ENCODE measurements at regions not wholly inside any gene's neighbourhood (a gene's known extent, or its start where the extent isn't known, plus 50 kb on each side); places are given as distances from the start of the nearest gene placed in this dataset.
A peak's percentile ranks its signal among the peaks of the same experiment; 100 is the strongest.

- DNase-seq (ENCODE audit: low read depth): no peak
Observed at GRCh38 chr4:33161202-33161601, 2441.0 kb downstream of the PCDH7 start.

DNA sequence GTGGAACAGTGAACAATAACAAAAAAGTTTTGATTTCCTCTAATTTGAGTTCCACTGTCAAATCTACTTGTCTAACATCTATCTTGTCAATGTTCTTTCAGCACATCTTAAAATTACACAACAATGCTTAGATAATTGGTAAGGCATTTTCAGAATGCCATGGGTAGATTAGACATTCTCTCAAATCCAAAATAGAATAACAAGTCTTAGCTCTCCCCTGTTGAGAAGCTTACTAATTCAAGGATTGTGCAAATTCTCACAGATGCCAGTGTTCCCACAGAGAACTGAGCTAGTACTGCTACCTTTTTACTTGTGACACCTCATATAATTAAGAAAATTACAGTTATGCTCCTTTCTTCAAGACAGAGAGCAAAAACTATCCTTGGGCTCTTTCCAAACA lies 2442.0 kb downstream of the PCDH7 start:
- no peak for DNase-seq (ENCODE audit: low read depth)

DNA sequence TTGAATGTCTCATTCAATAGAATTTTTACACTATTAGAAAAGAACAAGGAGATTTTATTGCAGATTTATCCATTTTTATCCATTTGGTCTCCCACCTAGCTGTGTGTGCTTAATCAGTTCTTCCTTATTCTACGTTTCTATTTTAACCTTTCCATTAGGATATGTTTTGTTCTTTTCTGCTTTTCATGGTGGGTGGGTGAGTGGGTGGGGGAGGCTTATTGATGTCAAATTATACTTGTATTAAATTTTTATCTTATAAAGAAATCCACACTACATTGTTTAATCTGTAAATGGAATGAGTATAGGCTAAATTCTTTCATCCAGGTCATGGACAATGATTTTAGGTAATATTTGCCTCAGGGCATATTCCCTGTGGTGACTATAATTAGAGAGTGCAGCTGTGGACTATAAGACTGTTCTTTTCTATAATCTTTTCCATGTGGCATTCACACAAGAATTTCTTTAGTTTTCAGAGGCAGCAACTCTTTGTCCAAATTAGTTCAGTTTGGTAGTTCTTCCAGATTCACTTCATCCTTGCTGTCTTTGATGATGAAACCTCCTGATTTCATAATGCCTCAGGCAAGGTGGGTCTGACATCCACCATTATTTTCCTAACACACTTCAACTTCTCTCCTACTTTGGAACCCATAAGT lies 2451.8 kb downstream of the PCDH7 start:
- no peak for DNase-seq (ENCODE audit: low read depth)

DNA sequence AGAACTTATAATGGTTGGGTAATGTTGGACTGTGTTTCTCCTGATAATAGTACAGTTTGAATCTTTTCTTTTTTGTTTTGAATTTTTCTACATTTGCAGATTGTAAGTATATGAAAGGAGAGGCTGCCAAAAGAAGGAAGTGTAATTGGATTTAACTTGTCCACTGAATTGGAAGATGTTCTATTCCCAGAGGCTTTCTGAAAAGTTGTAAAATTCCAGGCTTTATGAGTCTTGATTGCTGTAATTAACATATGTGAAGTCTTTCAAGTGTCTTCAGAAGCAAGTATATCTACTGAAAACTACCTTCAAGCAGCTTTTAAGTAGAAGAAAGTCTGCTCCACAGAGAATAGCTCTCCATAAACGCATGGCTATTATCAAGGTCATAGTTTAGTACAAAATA lies 2456.4 kb downstream of the PCDH7 start:
- DNase-seq (ENCODE audit: low read depth): no peak

GRCh38 chr4:33184657-33185290 lies 2464.6 kb downstream of the PCDH7 start:
- no peak for DNase-seq (ENCODE audit: low read depth)

DNA sequence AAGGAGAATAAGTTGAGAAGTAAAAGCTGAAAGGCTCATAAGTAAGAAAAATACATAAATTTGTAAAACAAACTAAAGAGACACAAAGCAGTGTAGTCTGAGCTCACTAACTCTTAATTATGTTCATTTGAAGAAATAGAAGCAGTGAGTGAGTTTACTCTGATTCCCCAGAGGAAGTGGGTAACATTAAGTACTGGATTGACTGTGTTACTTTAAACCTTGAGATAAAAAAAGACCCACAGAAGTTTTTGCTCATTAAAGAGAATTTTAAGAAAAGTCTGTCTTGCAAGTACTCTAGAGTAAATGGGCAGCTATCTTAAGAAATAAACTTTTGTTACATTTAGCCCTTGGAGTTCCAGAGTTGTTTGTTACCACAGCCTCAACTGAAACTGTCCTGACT lies 2466.9 kb downstream of the PCDH7 start:
- DNase-seq (ENCODE audit: low read depth): no peak

DNA sequence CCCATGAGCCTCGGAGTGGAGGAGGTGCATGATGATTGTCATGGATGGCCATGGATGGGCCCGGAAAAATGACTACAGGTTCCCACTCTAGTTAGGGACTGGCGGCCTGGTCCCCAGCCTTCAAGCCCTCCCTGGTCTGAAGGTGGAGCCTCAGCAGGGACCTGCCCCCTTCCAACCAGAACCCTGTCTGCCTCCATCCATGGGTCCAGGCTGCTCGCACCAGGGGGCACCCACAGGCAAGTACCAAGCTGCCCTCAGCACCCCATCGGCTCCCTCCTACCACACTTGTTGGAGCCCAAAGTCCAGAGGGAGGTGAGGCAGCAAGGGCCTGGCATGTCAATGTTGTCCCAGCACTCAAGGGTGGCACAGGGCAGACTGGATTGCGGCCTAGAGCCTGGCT lies 2468.6 kb downstream of the PCDH7 start:
- no peak for DNase-seq (ENCODE audit: low read depth)

- no peak for DNase-seq (ENCODE audit: low read depth)
Observed at GRCh38 chr4:33189169-33189568, 2469.0 kb downstream of the PCDH7 start.

- no peak for DNase-seq (ENCODE audit: low read depth)
Observed at GRCh38 chr4:33193109-33193508, 2472.9 kb downstream of the PCDH7 start.

DNA sequence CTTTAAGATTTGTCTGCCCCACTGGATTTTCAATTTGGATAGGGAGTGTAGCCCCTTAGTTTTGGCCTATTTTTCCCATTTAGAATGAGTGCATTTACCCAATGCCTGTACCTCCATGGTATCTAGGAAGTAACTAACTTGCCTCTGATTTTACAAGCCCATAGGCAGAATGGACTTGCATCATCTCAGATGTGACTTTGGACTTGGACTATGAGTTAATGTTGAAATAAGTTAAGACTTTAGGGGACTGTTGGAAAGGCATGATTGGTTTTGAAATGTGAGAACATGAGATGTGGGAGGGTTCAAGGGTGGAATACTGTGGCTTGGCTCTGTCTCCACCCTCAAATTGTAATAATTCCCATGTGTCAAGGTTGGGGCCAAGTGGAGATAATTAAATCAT lies 2480.2 kb downstream of the PCDH7 start:
- no peak for DNase-seq (ENCODE audit: low read depth)

- no peak for DNase-seq (ENCODE audit: low read depth)
Observed at GRCh38 chr4:33218238-33218637, 2498.1 kb downstream of the PCDH7 start.

- no peak for DNase-seq (ENCODE audit: low read depth)
Observed at GRCh38 chr4:33226133-33226532, 2506.0 kb downstream of the PCDH7 start.

- no peak for DNase-seq (ENCODE audit: low read depth)
Observed at GRCh38 chr4:33226783-33227182, 2506.6 kb downstream of the PCDH7 start.

- DNase-seq (ENCODE audit: low read depth): no peak
Observed at GRCh38 chr4:33255094-33255493, 2534.9 kb downstream of the PCDH7 start.

DNA sequence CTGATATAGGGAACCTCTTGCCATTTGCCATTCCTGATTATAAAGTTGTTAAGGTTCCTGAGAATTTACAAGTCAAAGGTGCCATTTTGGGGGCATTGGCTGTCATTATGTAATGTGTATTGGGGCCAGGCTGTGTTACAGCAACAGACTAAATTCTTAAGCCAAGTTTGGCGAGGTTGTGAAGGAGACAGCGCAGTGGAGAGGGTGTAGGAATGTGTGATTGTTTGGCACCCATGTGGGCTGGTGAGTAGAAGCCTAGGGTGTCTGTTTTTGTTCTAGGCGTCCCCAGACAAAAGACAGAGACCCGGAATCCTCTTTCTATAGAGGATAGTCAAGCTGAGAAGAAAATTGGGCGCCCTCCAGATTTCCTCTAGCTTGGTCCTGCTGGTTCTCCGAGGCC lies 2535.3 kb downstream of the PCDH7 start:
- no peak for DNase-seq (ENCODE audit: low read depth)

DNA sequence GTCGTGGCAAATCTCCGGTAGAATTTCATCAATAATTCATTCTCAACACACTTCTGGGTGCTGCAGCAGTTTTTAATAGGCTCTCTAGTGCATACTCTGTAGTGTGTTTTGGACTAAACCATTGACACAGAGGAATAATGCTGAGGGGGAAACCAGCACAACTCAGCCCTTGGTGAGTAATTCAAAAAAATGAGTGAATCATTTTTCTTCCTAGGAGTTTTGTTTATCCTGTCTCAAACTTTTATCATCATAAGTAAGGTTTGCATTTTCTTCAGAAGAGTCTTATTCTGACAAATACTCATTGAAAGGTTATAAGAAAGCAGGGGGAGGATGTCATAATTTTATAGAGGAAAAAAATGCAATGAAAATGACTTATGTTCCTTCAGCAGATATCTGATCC lies 2542.7 kb downstream of the PCDH7 start:
- DNase-seq (ENCODE audit: low read depth): peak; percentile 0

- DNase-seq (ENCODE audit: low read depth): no peak
Observed at GRCh38 chr4:33268776-33269175, 2548.6 kb downstream of the PCDH7 start.

- DNase-seq (ENCODE audit: low read depth): no peak
Observed at GRCh38 chr4:33270403-33270802, 2550.2 kb downstream of the PCDH7 start.

- DNase-seq (ENCODE audit: low read depth): no peak
Observed at GRCh38 chr4:33272722-33273121, 2552.6 kb downstream of the PCDH7 start.

- no peak for DNase-seq (ENCODE audit: low read depth)
Observed at GRCh38 chr4:33283818-33284217, 2563.6 kb downstream of the PCDH7 start.

DNA sequence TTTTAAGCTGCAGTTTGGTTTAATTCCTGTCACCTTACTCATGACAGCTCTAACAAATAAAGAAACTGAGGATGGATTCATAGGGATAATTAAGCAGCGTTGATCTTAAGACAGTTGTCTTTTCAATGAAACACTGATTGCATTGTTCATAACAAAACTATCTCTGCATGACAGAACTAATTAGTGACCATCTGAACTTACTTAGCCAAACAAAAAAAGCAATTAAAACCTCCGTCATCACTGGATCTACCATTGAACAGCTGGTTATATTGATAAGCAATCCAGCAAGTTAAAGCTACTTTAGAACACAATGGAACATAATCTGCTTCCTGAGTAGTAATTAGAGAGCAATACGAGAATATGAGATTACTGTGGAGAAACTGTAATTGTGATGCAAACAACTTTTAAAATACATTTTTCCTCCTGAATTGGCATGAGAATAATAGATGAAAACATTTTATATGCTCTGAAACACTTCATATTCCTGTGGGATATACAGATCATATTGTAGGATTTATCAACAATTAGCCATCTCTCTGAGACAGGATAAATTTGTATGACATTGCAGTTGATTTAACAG lies 2576.8 kb downstream of the PCDH7 start:
- no peak for DNase-seq (ENCODE audit: low read depth)

- DNase-seq (ENCODE audit: low read depth): no peak
Observed at GRCh38 chr4:33302321-33302720, 2582.2 kb downstream of the PCDH7 start.

DNA sequence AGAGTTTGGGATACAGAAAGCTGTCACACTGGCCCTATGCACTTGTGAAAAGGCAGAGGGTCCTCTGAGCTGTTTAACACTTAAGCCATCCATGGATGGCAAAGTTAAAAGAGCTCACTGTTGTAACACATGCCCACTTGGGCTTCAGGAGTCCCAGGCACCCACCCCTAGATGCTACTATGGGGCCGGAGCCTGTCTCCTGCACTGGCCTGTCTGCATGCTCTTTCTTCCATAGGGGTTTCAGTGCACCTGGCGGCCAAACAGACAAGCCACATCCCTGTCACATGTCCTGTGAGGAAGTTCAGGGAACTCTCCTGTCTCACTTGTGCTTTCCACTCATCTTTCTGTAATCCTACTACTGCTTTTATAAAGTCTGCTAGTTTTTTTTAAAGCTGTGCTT lies 2586.0 kb downstream of the PCDH7 start:
- no peak for DNase-seq (ENCODE audit: low read depth)

- DNase-seq (ENCODE audit: low read depth): no peak
Observed at GRCh38 chr4:33316033-33316432, 2595.9 kb downstream of the PCDH7 start.
